Nucleus accumbens (tissue), 56 donors: ENCODE measurements at regions not wholly inside any gene's neighbourhood (a gene's known extent, or its start where the extent isn't known, plus 50 kb on each side); places are given as distances from the start of the nearest gene placed in this dataset.
"Not testable (repeated sequence)": the region's sequence is repeated elsewhere in the genome, so short reads cannot be mapped to it uniquely, and the experiment has no call there.

ENCODE experiments used
- DNase-seq, 56 donors: peaks; one replicate each; lab custom pipeline; 2025; lab: John Stamatoyannopoulos, UW

GRCh38 chr13:110809871-110810486 is 96.5 kb downstream of the ING1 start:
- DNase-seq, result no peak

DNA sequence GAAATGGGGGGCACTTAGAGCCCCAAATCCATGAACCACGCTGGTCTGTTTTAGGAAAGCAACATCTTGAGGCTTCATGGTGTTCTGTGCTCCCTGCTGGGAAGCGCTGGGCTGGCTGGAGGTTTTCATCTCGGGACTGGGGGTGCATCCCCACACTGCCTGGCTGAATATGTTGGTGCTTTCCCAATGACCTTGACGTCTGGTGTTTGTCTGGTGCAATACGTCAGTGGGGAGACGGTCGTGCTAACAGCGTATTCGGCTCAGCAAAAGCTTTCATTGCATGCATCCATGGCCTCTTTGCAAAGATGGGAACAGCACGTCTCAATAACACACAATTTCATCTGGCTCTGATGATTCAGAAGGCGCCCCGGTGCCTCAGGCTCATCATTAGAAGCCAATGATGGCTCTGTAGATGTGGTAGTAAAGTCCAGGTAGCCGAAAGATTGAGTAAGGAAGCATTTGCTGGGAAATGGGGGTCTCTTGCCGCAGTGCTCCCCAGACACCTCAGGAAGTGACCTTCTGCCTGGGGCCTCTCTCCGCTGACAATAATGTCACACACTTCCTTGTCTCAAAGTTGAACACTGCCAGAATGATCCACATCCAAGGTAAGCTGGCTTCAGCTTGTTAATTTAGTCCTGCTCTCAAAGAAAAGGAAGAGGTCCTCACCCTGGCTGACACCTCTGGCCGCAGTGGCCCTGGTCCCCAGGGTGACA is 97.7 kb downstream of the ING1 start:
- no peak for DNase-seq

DNA sequence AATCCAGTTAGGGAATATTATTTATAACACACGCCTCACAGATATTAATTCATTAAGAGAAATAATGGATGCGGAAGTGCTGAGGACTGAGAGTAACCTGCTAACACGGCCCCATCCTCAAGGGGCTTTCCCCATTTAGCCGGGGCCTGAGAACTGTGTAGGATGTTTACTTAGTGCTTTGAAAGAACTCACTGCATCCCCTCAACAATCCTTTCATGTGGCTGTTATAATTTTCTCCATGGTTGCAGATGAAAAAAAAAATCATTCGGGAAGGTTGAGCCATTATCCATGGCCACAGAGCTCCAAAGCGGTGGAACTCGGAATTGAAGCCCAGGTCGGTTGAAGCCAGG is 98.2 kb downstream of the ING1 start:
- no peak for DNase-seq

DNA sequence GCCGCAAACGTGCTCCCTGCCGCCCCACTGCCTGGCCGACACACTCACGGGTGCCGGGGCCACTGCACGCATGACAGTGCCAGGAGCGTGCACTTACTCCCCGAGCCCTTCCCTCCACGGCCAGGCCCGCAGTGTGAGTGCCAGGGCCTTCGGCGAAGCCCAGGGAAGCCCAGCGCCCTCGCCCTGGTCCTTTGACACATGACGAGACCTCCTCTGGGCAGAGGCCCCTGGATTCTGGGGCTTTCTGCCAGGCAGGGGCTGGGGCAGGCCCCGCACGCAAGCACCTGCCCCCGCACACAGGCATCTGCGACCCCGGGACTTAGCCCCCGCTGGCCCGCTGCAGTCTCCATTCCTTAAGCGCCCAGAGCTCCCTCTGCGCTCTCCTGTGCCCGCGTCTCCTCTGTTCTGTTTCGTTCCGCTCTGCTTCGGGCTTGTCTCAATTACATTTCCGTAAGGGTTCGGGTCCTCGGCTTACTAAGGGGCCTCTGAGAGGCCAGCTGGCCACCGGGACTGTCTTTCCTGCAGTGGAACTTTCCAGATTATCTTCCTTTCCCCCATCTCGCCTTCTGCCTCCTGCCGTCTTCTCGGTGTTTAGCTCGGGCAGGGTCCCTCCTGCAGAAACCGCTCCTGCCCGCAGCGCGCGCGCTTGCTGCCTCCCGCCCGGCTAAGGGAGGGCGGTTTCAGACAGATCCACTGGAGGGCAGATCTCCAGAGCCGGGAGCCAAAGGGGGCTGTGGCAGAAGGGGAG is 98.8 kb downstream of the ING1 start:
- DNase-seq, result no peak

GRCh38 chr13:110812869-110813645 is 99.6 kb downstream of the ING1 start:
- DNase-seq, result no peak

DNA sequence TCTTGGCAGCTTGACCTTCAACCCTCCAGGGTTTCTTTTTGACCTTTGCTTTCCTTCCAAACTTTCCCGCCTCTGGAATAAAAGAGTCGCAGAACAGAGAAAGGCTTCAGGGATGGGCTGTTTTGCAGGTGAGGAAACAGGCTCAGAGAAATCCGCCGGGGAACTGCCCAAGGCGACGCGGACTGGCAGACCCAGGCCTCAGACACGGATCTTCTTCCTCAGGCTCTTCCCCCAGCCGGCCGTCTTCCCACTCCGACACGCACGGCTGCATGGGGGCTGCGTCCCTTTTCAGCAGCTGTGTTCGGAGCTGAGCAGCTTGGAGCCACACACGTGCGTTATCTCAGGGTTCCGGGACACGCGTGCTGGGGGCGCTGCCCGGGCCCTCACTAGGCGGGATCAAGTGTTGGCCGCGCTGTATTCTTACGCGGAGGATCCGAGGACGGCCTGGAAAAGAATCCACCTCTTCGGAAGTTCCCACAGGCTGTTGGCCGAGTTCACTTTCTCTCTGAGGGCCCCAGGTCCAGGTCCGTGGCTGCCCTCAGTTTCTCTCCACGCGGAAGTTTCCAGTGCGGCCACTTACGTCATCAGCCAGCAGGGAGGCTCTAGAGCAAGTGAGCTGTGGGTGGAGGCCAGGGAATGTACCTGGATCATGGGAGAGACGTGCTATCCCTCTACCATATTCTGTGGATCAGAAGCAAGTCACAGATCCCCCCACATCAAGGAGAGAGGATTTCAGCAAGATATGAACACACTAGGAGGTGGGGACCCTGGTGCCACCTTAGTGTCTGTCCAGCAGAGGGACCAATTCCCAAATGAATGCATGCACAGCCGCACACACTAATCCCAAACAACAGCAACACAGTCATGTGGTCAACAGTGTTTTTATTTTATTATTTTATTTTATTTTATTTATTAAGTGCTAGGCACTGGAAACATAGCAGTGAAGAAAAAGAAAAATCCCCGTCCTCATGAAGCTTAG is 100.4 kb downstream of the ING1 start:
- no peak for DNase-seq

GRCh38 chr13:110815471-110816204 is 99.2 kb downstream of the ANKRD10 start:
- no peak for DNase-seq

- peak in 18 of 56 donors; percentile 7 to 54 (median 40) for DNase-seq
Measured at GRCh38 chr13:110816500-110816899, 98.4 kb downstream of the ANKRD10 start.

DNA sequence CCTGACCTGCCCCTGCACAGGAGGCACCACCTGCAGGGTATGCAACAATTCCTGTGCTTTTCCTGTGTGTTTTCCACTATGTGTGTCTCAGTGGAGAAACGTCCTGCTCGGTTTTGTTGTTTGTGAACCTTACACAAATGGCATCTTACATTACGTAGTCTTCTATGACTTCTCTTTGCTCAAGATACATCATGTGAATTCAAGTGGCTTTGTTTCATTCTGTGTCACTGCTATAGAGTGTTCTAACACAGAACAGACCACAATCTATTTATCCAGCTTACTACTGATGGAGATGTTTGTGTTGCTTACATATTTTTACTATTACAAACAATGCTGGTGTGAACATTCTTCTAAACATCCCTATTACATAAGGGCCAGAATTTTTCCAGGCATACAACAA is 97.7 kb downstream of the ANKRD10 start:
- DNase-seq, result no peak

GRCh38 chr13:110818747-110819146 is 96.1 kb downstream of the ANKRD10 start:
- no peak for DNase-seq

DNA sequence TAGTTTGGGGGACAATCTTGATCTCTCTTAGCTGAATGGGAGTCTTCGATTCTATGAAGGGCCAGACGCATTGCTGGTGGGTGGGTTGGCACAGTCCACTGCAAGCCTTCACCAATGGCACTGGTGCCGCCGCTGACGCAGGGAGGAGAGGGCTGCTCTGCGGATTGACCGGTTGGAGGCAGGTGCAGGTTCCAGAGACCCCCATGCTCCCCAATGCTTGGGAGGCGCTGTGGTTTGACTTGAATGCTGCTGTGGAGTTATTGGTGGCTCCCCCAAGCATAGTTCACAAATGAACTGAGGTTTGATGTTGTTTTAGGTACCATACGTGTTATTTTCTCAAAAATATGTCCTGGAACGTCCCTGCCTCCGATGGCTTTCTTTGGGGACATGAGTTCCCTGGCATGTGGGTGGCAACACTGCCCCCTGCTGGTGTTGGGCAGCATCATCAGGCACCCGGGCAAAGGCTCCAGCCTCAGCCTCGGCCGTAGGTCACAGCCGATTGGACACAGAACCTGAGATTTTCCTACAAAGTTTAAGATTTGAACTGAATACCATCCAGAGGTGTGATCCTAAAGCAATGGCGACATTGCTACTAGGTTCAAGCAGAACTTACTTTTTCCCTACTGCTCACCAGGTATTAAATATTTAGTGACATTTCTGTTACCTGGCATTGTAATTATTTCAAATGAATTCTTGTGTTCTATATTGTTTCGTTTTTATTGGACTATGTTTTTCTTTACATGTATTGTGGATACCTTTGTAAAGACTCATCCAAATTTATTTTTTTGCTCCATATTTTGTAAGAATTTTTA is 95.5 kb downstream of the ANKRD10 start:
- DNase-seq, result peak in 49 of 56 donors; percentile 20 to 87 (median 56)

DNA sequence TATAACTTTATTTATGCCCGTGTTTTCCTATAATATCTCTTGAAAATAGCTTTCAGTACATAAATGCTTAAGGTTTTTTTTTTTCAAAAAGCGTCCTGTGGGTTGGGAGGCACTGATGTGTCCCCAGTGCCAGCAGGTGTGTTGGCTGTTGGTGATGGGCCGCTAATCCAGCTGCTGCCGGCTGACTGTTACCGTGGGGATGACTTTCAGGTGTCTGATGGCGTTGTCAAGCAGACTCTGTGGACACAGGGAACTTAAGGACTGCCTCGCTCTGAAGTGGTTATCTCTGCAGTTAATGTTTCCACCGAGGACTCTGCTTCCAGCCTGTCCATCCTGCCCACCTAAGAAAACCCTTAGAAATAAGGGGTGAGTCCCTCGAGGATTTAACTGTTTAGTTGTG is 94.5 kb downstream of the ANKRD10 start:
- DNase-seq, result no peak

DNA sequence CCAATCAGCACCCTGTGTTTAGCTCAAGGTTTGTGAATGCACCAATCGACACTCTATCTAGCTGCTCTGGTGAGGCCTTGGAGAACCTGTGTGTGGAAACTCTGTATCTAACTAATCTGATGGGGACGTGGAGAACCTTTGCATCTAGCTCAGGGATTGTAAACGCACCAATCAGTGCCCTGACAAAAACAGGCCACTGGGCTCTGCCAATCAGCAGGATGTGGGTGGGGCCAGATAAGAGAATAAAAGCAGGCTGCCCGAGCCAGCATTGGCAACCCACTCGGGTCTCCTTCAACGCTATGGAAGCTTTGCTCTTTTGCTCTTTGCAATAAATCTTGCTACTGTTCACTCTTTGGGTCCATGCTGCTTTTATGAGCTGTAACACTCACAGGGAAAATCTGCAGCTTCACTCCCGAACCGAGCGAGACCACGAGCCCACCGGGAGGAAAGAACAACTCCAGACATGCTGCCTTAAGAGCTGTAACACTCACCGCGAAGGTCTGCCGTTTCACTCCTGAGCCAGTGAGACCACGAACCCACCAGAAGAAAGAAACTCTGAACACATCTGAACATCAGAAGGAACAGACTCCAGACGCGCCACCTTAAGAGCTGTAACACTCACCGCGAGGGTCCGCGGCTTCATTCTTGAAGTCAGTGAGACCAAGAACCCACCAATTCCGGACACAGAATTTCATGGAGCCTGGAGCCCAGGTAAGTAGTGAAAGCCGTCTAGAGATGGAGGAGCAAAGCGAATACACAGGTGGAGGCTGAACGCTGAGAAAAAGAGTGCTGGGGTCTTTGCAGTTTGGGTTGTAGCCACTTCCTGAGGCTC is 92.8 kb downstream of the ANKRD10 start:
- not testable (repeated sequence) for DNase-seq

GRCh38 chr13:110822669-110822945 is 92.3 kb downstream of the ANKRD10 start:
- DNase-seq, result no peak

GRCh38 chr13:110824702-110825300 is 90.1 kb downstream of the ANKRD10 start:
- DNase-seq, result no peak

DNA sequence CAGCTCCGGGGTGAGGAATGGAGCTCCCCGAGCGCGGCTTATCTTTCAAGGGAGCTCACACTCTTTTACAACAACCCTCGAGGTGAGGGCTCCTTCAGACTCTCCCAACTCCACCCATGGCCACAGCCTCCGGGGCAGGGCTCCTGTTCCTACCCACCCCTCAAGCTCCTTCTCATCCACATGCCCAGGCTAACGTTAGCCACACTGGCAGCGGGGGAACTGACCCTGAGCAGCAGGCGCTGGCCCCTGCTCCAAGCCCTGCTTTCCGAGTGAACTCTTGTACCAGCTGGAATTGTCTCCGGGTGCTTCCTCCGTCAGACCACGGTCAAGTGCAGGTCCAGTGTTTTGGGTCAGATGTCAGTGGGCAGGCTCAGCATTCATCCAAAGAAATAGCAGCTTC is 89.4 kb downstream of the ANKRD10 start:
- DNase-seq, result no peak

DNA sequence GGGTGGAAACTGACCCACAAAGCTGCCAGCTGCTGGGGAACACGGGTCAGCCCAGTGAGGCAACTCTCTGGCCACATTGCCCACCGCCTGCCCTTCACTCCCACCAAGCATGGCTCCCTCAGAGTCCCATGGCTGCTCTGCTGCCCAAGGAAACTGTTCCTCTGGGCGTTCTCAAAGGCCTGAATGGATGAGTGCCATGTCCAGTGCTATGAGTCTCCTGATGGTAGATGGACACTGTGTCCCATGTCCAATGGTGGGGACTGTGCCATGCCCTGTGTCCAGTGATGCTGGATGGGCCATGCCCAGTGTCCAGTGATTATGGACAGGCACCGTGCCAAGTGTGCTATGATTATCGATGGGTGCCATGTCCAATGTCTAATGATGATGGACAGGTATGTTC is 88.8 kb downstream of the ANKRD10 start:
- no peak for DNase-seq
